ENCODE measurements at regions not wholly inside any gene's neighbourhood (a gene's known extent, or its start where the extent isn't known, plus 50 kb on each side); places are given as distances from the start of the nearest gene placed in this dataset.
"Not testable (repeated sequence)": the region's sequence is repeated elsewhere in the genome, so short reads cannot be mapped to it uniquely, and the experiment has no call there.

DNA sequence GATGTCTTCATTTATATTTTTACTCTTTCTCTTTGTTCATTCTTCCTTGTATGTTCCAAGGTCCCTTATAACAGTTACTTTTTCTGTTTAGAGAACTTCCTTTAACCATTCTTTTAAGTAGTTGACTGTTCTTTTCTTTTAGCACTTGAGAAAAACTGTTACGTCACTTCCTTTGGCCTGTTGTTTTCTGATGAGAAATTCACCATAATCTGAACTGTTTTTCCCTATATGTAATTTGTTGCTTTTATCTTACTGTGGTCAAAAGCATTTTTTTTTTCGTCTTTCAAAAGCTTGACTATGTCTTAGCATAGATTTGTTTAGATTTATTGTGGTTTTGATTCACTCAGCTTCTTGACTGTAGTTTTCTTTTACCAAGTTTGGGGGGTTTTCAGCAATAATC is 1660.3 kb upstream of the PCDH10 start:
- DNase-seq (ENCODE audit: low read depth): no peak

DNA sequence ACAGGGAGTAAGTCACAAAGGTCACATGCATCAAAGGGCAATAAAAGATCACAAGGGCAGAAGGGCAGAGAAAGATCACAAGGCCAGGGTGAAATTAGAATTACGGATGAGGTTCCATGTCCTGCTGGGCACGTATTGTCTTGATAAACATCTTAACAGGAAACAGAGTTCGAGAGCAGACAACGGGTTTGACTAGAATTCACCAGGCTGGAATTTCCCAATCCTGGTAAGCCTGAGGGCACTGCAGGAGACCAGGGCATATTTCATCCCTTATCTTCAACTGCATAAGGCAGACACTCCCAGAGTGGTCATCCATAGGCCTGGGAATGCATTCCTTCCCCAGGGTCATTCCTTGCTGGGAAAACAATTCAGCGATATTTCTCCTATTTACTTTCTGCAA is 1652.9 kb upstream of the PCDH10 start:
- not testable (repeated sequence) for DNase-seq (ENCODE audit: low read depth)

DNA sequence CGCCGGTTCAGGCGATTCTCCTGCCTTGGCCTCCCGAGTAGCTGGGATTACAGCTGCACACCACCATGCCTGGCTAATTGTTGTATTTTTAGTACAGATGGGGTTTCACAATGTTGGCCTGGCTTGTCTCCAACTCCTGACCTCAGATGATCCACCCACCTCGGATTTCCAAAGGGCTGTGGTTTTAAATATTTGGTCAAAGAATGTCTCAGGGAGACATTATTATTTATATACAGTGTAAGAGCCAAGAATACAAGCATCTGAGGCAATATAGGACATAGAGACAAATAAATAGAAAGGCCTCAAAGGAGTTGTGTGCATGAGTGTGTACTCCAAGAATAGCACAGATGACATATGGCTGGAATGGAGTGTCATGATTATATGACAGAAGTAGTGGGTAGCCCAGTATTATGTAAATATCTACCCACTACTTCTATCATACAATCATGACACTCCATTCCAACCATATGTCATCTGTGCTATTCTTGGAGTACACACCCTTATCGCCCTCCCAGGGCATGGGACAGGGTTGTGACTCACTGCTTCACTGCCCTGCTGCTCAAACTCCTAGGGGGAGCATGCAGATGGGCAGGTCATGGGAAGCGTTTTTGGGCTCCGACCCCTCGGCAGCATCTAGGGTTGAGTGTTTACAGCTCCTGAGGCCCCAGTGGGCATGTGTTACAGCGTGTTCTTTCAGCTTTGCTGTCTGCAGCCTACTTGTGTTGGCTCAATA is 1649.8 kb upstream of the PCDH10 start:
- DNase-seq (ENCODE audit: low read depth): no peak

- DNase-seq (ENCODE audit: low read depth): no peak
Observed at GRCh38 chr4:131509521-131509920, 1639.6 kb upstream of the PCDH10 start.

DNA sequence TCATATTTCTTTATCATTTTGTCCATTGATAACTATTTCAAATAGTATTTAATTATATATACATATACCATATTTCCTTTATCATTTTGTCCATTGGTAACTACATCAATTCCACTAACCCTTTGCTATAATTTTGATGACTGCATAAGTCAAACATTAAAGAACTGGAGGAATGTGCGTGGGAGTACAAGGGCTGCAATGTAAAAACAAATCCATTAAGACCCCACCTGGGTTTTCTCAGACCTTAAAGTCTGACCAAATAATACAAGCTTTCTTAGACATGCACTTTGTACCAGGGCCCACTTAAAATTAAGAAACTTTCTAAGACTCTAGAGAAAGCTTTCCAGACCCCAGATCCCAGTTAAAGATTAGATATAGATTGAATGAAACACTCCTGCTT is 1622.4 kb upstream of the PCDH10 start:
- DNase-seq (ENCODE audit: low read depth): no peak

DNA sequence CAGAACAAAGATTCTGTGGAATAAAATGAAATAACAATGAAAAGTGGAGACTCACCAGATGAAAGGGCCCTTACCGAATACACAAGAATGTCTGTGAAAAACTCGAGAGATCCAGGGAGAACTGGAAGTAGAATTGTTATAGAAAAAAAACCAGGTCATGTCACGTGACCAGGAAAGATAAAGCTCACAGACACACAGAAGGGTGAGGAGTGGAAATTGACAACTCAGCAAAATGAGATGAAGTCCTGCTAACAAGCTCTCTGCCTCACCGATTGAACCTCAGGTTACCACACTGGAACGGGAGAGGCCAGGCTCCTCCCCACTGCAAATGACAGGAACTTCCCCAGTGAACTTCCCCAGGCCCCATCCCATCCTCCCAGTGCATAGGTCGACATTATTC is 1618.0 kb upstream of the PCDH10 start:
- no peak for DNase-seq (ENCODE audit: low read depth)

DNA sequence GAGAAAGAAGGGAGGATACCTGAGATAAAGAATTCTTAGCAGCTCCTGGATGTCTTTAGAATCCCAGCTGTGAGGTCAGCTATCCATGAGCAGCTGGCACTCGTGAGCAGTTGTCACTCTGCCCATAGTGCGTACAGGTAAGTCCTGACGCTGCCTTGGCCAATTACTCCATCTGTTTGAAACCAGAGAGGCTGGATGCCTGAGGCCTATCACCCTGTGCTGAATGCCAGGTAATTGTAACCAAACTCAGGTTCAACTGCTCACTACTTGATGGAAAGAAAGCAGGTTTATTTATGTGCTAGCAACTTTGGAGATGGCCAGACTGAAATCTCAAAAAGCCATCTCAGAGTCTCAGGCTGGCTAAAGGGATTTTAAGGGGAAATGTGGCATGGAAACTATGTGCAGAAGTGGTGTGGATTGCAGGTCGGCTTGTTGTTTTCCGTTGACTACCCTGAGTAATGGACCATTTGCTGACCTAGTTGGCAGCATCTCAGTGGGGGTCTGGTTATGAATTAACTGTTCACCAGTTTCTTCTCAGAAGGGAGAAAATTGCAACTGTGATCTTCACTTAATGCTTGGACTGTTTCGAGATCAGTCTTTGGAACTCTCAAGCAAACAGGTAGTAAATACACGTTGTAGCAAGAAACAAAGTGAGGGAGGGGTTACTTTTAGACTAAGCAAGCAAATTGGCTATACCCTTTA is 1614.0 kb upstream of the PCDH10 start:
- no peak for DNase-seq (ENCODE audit: low read depth)

- DNase-seq (ENCODE audit: low read depth): no peak
Observed at GRCh38 chr4:131540256-131540655, 1608.8 kb upstream of the PCDH10 start.

- DNase-seq (ENCODE audit: low read depth): no peak
Observed at GRCh38 chr4:131547506-131547981, 1601.5 kb upstream of the PCDH10 start.

DNA sequence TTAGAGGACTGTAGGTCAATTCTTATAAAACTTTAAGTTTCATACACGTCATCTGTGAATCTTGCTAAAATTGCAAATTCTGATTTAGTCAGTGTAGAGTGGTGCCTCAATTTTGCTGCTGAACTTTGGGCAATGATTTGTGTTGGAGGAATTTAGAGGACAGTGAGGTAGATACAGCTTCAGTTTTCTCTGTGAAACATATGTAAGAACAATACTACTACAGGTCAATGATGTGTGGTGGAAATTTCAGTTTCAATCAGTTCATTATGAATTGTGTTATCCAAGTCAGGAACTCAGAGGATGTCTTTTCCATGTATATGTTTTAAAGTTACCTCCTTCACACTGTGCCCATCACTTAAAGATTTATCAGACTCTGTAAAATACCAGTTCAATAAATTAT is 1597.8 kb upstream of the PCDH10 start:
- no peak for DNase-seq (ENCODE audit: low read depth)

GRCh38 chr4:131566026-131566425 is 1583.1 kb upstream of the PCDH10 start:
- no peak for DNase-seq (ENCODE audit: low read depth)

DNA sequence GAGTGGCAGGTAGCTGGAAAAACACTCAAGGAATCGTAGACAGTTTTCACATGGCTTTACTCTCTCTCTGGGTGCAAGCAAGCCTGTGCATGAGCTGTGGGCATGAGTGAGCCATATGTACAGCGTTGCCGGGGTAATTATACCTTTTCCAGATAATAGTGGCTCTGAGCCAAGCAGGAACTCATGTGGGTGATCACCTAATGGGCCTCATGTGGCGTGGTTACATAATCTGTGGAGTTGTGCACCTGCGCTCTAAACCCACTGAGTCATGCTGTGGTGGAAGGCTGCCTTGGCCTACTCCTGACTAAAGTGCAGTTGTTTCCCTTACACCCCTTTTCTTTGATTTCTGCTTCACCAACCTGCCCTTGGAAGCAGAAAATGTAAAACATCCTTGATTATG is 1564.5 kb upstream of the PCDH10 start:
- no peak for DNase-seq (ENCODE audit: low read depth)

- DNase-seq (ENCODE audit: low read depth): no peak
Observed at GRCh38 chr4:131595140-131595539, 1554.0 kb upstream of the PCDH10 start.

DNA sequence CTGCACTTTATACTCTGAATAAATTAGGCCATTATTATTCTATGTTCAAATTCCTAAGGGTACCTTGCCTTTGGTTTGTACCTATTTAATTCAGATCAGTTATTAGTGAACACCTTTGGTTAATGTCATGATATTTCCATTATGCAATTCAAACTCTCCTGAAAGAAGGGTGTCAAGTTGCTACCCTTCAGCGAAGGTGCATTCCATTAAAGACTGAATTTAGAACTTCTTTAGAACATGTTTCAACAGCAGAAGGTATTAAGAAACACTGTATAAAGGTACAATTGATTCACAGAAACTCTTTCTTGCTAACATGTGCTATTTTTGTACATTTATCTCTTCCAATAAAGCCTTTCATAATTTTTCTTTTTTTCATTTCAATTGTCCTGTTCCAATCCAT is 1545.4 kb upstream of the PCDH10 start:
- DNase-seq (ENCODE audit: low read depth): no peak

DNA sequence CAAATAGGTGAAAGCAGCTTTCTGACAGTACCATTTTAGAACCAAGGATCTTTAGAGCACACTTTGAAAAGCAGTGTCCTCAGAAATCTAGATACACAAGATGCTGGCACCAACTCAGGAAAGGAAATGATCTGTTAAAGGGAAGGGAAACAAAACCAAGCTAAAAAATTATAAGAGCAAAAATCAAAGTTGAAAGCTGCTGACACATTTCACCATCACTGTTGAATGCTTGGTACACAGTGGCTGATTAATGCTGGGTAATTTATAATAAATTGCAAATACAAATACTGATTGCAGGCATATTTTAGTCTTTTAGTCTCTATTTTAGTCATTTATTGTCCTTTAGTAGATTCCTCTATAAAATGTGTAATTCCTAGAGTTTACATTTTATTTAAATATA is 1540.1 kb upstream of the PCDH10 start:
- DNase-seq (ENCODE audit: low read depth): no peak

DNA sequence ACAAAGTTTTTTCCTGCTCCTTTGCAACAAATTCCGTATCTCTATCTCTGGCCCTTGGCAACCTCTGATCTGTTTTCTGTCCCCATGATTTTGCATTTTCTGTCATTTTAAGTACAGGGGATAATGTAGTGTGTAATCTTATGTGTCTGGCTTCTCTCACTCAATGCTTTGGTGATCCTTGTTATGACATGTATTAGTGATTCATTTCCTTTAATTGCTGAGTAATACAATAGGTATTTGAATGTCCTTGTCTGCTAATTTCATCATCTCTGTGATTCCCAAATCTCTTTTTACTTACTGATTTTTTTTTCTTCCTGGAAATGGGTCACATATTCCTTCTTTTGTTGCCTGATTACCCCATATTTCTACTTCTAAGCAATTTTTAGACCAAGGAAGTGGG is 1538.6 kb upstream of the PCDH10 start:
- DNase-seq (ENCODE audit: low read depth): not testable (repeated sequence)

DNA sequence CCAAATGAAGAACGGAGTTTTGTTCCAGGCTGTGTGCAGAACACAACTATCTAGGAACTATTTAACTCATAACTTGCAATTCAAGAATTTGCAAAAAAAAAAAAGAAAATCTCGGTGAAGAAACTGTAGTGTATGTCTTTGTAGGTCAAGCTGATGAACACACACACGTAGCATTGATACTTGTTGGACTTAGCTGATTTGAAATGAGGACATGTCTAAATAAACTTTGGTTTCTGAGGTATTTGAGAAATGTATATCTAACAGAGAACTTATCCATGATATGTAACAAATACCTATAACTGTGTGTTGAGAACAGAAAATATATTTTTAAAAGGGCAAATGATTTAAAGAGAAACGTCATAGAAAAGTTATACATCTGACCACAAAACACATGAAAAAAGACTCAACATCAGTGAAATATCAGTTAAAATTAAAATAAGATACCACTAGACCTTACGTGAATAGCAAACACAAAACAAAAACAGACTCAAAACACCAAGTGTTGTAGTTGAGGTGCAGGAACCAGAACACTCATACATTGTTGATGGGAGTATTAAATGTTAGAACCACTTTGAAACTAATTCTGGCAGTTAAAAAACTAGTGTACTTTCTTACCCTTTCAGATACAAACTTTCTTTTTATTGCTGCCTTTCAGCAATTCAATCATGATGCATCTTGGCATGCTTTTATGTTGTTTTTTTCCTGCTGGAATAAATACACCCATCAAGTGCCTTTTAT is 1535.8 kb upstream of the PCDH10 start:
- no peak for DNase-seq (ENCODE audit: low read depth)

GRCh38 chr4:131613824-131614216 is 1535.3 kb upstream of the PCDH10 start:
- DNase-seq (ENCODE audit: low read depth): no peak

GRCh38 chr4:131632877-131633276 is 1516.2 kb upstream of the PCDH10 start:
- DNase-seq (ENCODE audit: low read depth): no peak

GRCh38 chr4:131635191-131635590 is 1513.9 kb upstream of the PCDH10 start:
- no peak for DNase-seq (ENCODE audit: low read depth)

GRCh38 chr4:131638781-131639180 is 1510.3 kb upstream of the PCDH10 start:
- DNase-seq (ENCODE audit: low read depth): no peak

DNA sequence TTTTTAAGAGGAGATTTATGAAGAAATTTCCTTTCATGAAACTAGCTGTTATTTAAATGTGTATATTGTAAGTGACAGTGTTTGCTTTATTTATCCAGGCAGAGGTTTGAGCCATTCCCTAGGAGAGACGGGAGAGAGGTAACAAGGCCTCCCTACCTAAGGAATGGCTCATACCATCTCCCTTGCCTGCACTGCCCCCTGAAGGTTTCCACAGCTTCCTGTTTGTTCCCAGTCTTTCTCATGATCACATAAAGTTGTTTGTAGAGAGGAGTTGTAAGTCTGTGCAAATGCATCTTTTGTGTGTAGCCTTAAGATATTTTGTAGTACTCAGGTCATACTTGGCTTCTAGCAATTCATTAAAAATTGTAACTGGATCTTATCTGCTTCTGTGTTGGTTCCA is 1504.5 kb upstream of the PCDH10 start:
- no peak for DNase-seq (ENCODE audit: low read depth)

DNA sequence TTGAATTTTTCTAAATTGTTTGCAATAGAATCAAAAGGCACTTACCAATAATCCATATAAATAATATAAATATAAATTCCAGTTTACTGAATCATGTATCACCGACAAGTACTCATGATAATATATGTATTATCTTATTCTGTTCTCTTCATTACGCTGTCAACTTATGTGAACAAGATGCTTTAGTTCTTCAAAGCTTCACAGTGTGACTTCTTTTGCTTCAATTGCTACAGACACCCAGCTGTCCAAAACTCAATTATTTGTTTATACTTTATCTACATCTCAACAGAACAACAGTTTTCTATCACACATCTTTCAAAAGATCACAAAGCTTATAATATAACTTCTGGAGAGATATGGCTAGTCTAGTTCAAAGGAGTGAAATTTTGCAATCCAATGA is 1499.9 kb upstream of the PCDH10 start:
- no peak for DNase-seq (ENCODE audit: low read depth)

Data from activated T-cell treated with anti-CD3 and anti-CD28 coated beads for 1 hour (primary cell).